Right lobe of liver (tissue), 6 donors: ENCODE measurements at regions not wholly inside any gene's neighbourhood (a gene's known extent, or its start where the extent isn't known, plus 50 kb on each side); places are given as distances from the start of the nearest gene placed in this dataset.

Experiments used
- ATAC-seq, 4 donors: fragments of 200-7000 bp; cut with Tn5 transposase; one replicate each; pipeline ENCODE4 v1.9.1; 2020; ENCODE audit warnings: mild to moderate bottlenecking in 4 of 4, moderate library complexity in 4 of 4
- DNase-seq, 3 donors: peaks; one replicate each; pipeline ENCODE4 v3.0.0-alpha.2; 2020
- H3K27ac ChIP-seq, 3 donors: fragments of 200-600 bp; one replicate each; pipeline ENCODE4 v1.8.0; 2022
- H3K27me3 ChIP-seq, 2 donors: fragments of 200-600 bp; one replicate each; pipeline ENCODE4 v1.8.0; 2022
- H3K36me3 ChIP-seq, 4 donors: fragments of 200-600 bp; sonication (generic) in 1 of 4; one replicate each; pipeline versions ENCODE4 v1.5.1 to v1.8.0; 2017 to 2022; ENCODE audit warnings: control low read depth in 1 of 4
- H3K4me1 ChIP-seq, 4 donors: fragments of 200-600 bp; sonication (generic) in 1 of 4; one replicate each; pipeline versions ENCODE4 v1.5.1 to v1.8.0; 2017 to 2022; ENCODE audit warnings: control low read depth in 1 of 4
- H3K4me3 ChIP-seq, 3 donors: fragments of 200-600 bp; one replicate each; pipeline ENCODE4 v1.8.0; 2022
- H3K9me3 ChIP-seq, 4 donors: fragments of 200-600 bp; sonication (generic) in 1 of 4; one replicate each; pipeline versions ENCODE4 v1.5.1 to v1.8.0; 2017 to 2022; ENCODE audit warnings: control low read depth in 1 of 4
- CTCF ChIP-seq, 4 donors: fragments of 200-600 bp in 3 of 4; fragments of 450-650 bp in 1 of 4; IDR thresholded peaks; one replicate each; pipeline versions ENCODE4 v1.5.1 to v1.8.0; 2016 to 2022; ENCODE audit warnings: antibody characterized with exemption in 4 of 4, mild to moderate bottlenecking in 2 of 4
- POLR2A ChIP-seq: fragments of 450-650 bp; IDR thresholded peaks from one replicate; pipeline ENCODE4 v1.6.1; 2017; ENCODE audit warnings: antibody characterized with exemption, mild to moderate bottlenecking
- WGBS: methylation state at CpG from one replicate; pipeline ENCODE4 v1.1.6; 2018; ENCODE audit warnings: low coverage, low lambda C conversion rate; ENCODE audit not compliant: insufficient coverage; ENCODE audit errors: missing lambda C conversion rate; 5-methylcytosine and 5-hydroxymethylcytosine counted together
- intact Hi-C, 2 donors: fragments of 100-400 bp; cut with DNase I; formaldehyde crosslinking; loops; one replicate each; pipeline versions ENCODE4 v1.11.2 to v1.14.1; 2022
- donor health status: DM: no; HTN: yes; CAD: no.
- donor health status: DM: no; HTN: no; CAD: no.
- donor health status: DM: no; HTN: no; CAD: no.
- donor health status: DM: no; HTN: yes; CAD: no.
- donor health status: DM: no; HTN: yes; CAD: no.

GRCh38 chr22:27477171-27477570 is 324.4 kb downstream of the MN1 start:
- Histone ChIP-seq H3K27ac (no peak overlapping the region), H3K9me3 (no peaks in the 10 kb centered on the region), H3K4me1 (peaks cover 0 to 10% (median 0%) of the 10 kb centered on the region in 4 donors), H3K27me3 (no peaks in the 10 kb centered on the region), H3K4me3 (no peak overlapping the region), H3K36me3 (no peaks in the 10 kb centered on the region)
- DNase-seq (no peak), ATAC-seq (no peak)
- intact Hi-C loops, result no loop called here
- WGBS, result 100% methylated on average over 1 of the region's 7 CpGs
- TF ChIP-seq CTCF (IDR thresholded peaks at IDR 0.05) (no peak), POLR2A (no peak)

- ATAC-seq (no peak), DNase-seq (no peak)
- Histone ChIP-seq H3K36me3 (no peaks in the 10 kb centered on the region), H3K27me3 (no peaks in the 10 kb centered on the region), H3K4me1 (peaks cover 0 to 10% (median 0%) of the 10 kb centered on the region in 4 donors), H3K4me3 (no peak overlapping the region), H3K9me3 (no peaks in the 10 kb centered on the region), H3K27ac (no peak overlapping the region)
- 44% methylated on average over 7 of the region's 9 CpGs for WGBS
- TF ChIP-seq CTCF (IDR thresholded peaks at IDR 0.05) (no peak), POLR2A (no peak)
- intact Hi-C loops, result no loop called here
These were observed 321.1 kb downstream of the MN1 start for GRCh38 chr22:27480487-27480886.

DNA sequence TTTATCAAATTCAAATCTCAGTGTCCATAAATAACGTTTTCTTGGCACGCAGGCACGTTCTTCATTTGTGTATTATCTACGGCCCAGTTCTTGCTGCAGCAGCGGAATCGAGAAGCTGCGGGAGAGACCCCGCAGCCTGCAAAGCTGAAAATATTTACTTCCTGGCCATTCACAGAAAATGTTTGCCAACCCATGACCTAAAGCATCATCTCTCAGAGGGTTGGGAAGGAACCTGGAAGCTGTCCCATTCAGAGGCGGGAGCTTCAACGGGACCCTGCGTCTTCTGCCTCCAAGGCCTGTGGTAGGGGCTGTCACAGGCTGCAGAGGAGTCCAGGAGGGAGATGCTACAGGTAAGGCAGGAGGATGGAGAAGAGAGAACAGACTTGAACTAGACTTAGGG is 319.2 kb downstream of the MN1 start:
- TF ChIP-seq POLR2A (no peak), CTCF (IDR thresholded peaks at IDR 0.05) (no peak)
- Histone ChIP-seq H3K27me3 (no peaks in the 10 kb centered on the region), H3K36me3 (no peaks in the 10 kb centered on the region), H3K4me3 (no peak overlapping the region), H3K27ac (no peak overlapping the region), H3K9me3 (no peaks in the 10 kb centered on the region), H3K4me1 (no peaks in the 10 kb centered on the region)
- no peak for ATAC-seq
- intact Hi-C loops, result no loop called here
- no peak for DNase-seq
- 48% methylated on average over 11 of the region's 11 CpGs for WGBS

DNA sequence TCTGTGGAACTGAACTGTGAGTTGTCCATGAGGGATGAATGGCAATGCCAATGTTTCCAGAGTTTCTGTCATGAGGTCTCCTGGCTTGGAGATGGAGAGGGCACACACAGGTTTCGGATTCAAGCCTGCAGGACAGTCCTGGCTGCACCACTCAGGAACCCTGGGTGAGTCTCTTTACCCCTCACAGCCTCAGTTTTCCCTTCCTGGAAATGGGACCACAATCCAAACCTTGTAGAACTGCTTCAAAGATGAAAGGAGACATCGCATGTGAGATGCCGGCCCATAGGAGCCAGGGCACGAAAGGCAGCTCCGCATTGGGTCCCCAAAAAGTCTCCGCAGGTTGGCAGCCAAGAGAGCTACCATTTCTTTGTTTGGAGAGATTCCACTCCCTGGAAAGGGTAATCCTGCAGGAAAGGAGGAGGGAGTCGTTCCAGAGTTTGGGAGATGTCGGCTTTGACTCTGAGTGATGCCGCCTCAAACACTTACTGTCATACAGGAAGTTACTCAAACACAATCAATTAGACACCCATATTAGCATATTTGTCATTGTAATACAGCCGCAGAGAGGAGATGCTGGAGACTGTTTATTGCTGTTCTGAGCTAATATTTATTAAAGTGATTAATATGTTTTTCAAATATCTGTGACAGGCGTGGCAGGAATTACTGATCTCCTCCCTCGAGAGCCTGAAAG is 318.3 kb downstream of the MN1 start:
- Histone ChIP-seq H3K4me1 (peaks cover 0 to 6% (median 2%) of the 10 kb centered on the region in 4 donors), H3K4me3 (no peak overlapping the region), H3K27ac (no peak overlapping the region), H3K9me3 (no peaks in the 10 kb centered on the region), H3K36me3 (no peaks in the 10 kb centered on the region), H3K27me3 (no peaks in the 10 kb centered on the region)
- intact Hi-C loops, result no loop called here
- 57% methylated on average over 10 of the region's 12 CpGs for WGBS
- no peak for ATAC-seq
- no peak for DNase-seq
- TF ChIP-seq POLR2A, result no peak
- TF ChIP-seq CTCF (IDR thresholded peaks at IDR 0.05), result no peak

DNA sequence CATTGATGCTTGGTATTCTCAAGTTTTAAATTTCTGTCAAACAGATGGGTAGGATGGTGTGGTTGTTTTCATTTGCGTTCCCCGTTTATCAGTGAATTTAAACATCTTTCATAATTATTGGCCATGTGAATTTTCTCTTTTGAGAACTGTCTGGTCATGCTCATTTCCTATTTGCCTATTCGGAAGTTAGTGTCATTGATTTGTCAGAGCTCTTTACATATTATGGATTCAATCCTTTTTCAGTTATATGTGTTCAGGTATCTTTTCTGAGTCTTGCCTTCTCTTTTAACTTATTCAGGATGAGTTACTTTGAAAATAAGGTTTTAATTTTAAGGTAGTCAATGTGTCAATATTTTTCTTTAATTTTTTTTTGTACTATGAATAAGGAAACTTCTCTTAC is 315.7 kb downstream of the MN1 start:
- H3K36me3 ChIP-seq, result no peaks in the 10 kb centered on the region
- ATAC-seq (no peak), DNase-seq (no peak)
- WGBS, result 92% methylated on average over 3 of the region's 3 CpGs
- intact Hi-C loops, result no loop called here
- H3K4me3 ChIP-seq, result no peak overlapping the region
- no peaks in the 10 kb centered on the region for H3K27me3 ChIP-seq
- no peak overlapping the region for H3K27ac ChIP-seq
- peaks cover 0 to 20% (median 9%) of the 10 kb centered on the region in 4 donors for H3K4me1 ChIP-seq
- no peaks in the 10 kb centered on the region for H3K9me3 ChIP-seq
- no peak for TF ChIP-seq CTCF (IDR thresholded peaks at IDR 0.05)
- no peak for TF ChIP-seq POLR2A
